Breast epithelium (tissue), 4 donors: ENCODE measurements at regions not wholly inside any gene's neighbourhood (a gene's known extent, or its start where the extent isn't known, plus 50 kb on each side); places are given as distances from the start of the nearest gene placed in this dataset.
"Not testable (repeated sequence)": the region's sequence is repeated elsewhere in the genome, so short reads cannot be mapped to it uniquely, and the experiment has no call there.

Experiments
- DNase-seq, 2 donors: peaks; one replicate each; pipeline ENCODE4 v3.0.0-alpha.2; 2019; ENCODE audit warnings: low spot score in 2 of 2
- H3K27ac ChIP-seq, 2 donors: fragments of 200-600 bp; sonication (generic) in 1 of 2; one replicate each; pipeline ENCODE4 v1.5.1; 2016 to 2019; ENCODE audit warnings: mild to moderate bottlenecking in 1 of 2
- H3K27me3 ChIP-seq, 2 donors: fragments of 200-600 bp; sonication (generic) in 1 of 2; one replicate each; pipeline versions ENCODE4 v1.5.1 to v1.6.0; 2017 to 2019; ENCODE audit warnings: control low read depth in 1 of 2, mild to moderate bottlenecking in 1 of 2
- H3K36me3 ChIP-seq: fragments of 200-600 bp; one replicate; pipeline ENCODE4 v1.5.1; 2019
- H3K4me1 ChIP-seq, 2 donors: fragments of 200-600 bp; sonication (generic); one replicate each; pipeline ENCODE4 v1.5.1; 2016 to 2019; ENCODE audit warnings: control low read depth in 1 of 2
- H3K4me3 ChIP-seq, 3 donors: fragments of 200-600 bp; sonication (generic); 1 replicate in 2 of 3; 2 replicates in 1 of 3; pipeline ENCODE4 v1.5.1; 2016 to 2019; ENCODE audit warnings: mild to moderate bottlenecking in 3 of 3, moderate library complexity in 2 of 3
- H3K9me3 ChIP-seq, 2 donors: fragments of 200-600 bp; sonication (generic) in 1 of 2; one replicate each; pipeline ENCODE4 v1.5.1; 2016 to 2019; ENCODE audit warnings: control low read depth in 1 of 2
- CTCF ChIP-seq, 3 donors: fragments of 450-650 bp; IDR thresholded peaks; one replicate each; pipeline ENCODE4 v1.5.1; 2016 to 2017; ENCODE audit warnings: antibody characterized with exemption in 3 of 3, mild to moderate bottlenecking in 3 of 3, moderate library complexity in 3 of 3
- POLR2A ChIP-seq: fragments of 450-650 bp; IDR thresholded peaks from one replicate; pipeline ENCODE4 v1.6.1; 2016; ENCODE audit warnings: antibody characterized with exemption, mild to moderate bottlenecking, moderate library complexity
- POLR2AphosphoS5 ChIP-seq, 3 donors: sonication (generic); formaldehyde crosslinking; IDR thresholded peaks; one replicate each; pipeline ENCODE4 v1.6.1; 2017; ENCODE audit warnings: antibody characterized with exemption in 3 of 3
- intact Hi-C: fragments of 100-400 bp; cut with DNase I; formaldehyde crosslinking; loops from one replicate; pipeline ENCODE4 v1.15.1; 2023; ENCODE audit warnings: low total_unique reads

- H3K27me3 ChIP-seq = peaks cover 0 to 9% of the 10 kb centered on the region in 2 donors
- no peaks in the 10 kb centered on the region for H3K4me1 ChIP-seq
- no peak for DNase-seq
- H3K4me3 ChIP-seq = no peak overlapping the region
- intact Hi-C loops = loop anchor here (10.0 kb wide), 1 partner anchor 1153 kb away; no protein-coding TSS in a partner anchor
- H3K36me3 ChIP-seq = no peaks in the 10 kb centered on the region
- TF ChIP-seq POLR2A (no peak), POLR2AphosphoS5 (IDR thresholded peaks at IDR 0.05) (no peak), CTCF (IDR thresholded peaks at IDR 0.05) (no peak)
- H3K27ac ChIP-seq = no peak overlapping the region
- H3K9me3 ChIP-seq = no peaks in the 10 kb centered on the region
These were observed 207.3 kb upstream of the MAGEB2 start for GRCh38 chrX:30008031-30008430.

GRCh38 chrX:30010471-30010870, 204.9 kb upstream of the MAGEB2 start:
- H3K27me3 ChIP-seq = peaks cover 0 to 5% of the 10 kb centered on the region in 2 donors
- intact Hi-C loops = no loop called here
- H3K27ac ChIP-seq = no peak overlapping the region
- no peaks in the 10 kb centered on the region for H3K9me3 ChIP-seq
- TF ChIP-seq CTCF (IDR thresholded peaks at IDR 0.05) = no peak
- no peak for TF ChIP-seq POLR2A
- no peak for TF ChIP-seq POLR2AphosphoS5 (IDR thresholded peaks at IDR 0.05)
- no peak for DNase-seq
- H3K36me3 ChIP-seq = no peaks in the 10 kb centered on the region
- H3K4me3 ChIP-seq = no peak overlapping the region
- H3K4me1 ChIP-seq = no peaks in the 10 kb centered on the region

- intact Hi-C loops = no loop called here
- TF ChIP-seq POLR2AphosphoS5 (IDR thresholded peaks at IDR 0.05) (no peak), POLR2A (no peak), CTCF (IDR thresholded peaks at IDR 0.05) (no peak)
- Histone ChIP-seq H3K9me3 (no peaks in the 10 kb centered on the region), H3K27me3 (no peaks in the 10 kb centered on the region), H3K4me3 (no peak overlapping the region), H3K4me1 (no peaks in the 10 kb centered on the region), H3K36me3 (no peaks in the 10 kb centered on the region), H3K27ac (no peak overlapping the region)
- DNase-seq = no peak
These were observed 199.9 kb upstream of the MAGEB2 start for GRCh38 chrX:30015440-30015839.

- no peaks in the 10 kb centered on the region for H3K9me3 ChIP-seq
- no peak overlapping the region for H3K4me3 ChIP-seq
- peaks cover 0 to 8% of the 10 kb centered on the region in 2 donors for H3K27me3 ChIP-seq
- no peaks in the 10 kb centered on the region for H3K4me1 ChIP-seq
- peak in 1 of 2 donors; percentile 21 for DNase-seq
- TF ChIP-seq POLR2A = no peak
- no peak for TF ChIP-seq CTCF (IDR thresholded peaks at IDR 0.05)
- TF ChIP-seq POLR2AphosphoS5 (IDR thresholded peaks at IDR 0.05) = no peak
- intact Hi-C loops = no loop called here
- H3K27ac ChIP-seq = no peak overlapping the region
- H3K36me3 ChIP-seq = no peaks in the 10 kb centered on the region
These were observed 187.7 kb upstream of the MAGEB2 start for GRCh38 chrX:30027636-30028035.

GRCh38 chrX:30036406-30036805, 179.0 kb upstream of the MAGEB2 start:
- DNase-seq, H3K9me3 ChIP-seq, H3K4me3 ChIP-seq, H3K27me3 ChIP-seq, H3K36me3 ChIP-seq, H3K27ac ChIP-seq, H3K4me1 ChIP-seq, intact Hi-C loops: not testable (repeated sequence)

GRCh38 chrX:30039768-30040167, 175.6 kb upstream of the MAGEB2 start:
- no peak for TF ChIP-seq POLR2A
- no peak for TF ChIP-seq CTCF (IDR thresholded peaks at IDR 0.05)
- TF ChIP-seq POLR2AphosphoS5 (IDR thresholded peaks at IDR 0.05) = no peak
- Histone ChIP-seq H3K9me3 (peaks cover 0 to 8% of the 10 kb centered on the region in 2 donors), H3K36me3 (no peaks in the 10 kb centered on the region), H3K27ac (no peak overlapping the region), H3K4me1 (no peaks in the 10 kb centered on the region), H3K27me3 (peaks cover 0 to 10% of the 10 kb centered on the region in 2 donors), H3K4me3 (no peak overlapping the region)
- intact Hi-C loops = no loop called here
- DNase-seq = no peak
